ENCODE measurements at regions not wholly inside any gene's neighbourhood (a gene's known extent, or its start where the extent isn't known, plus 50 kb on each side); places are given as distances from the start of the nearest gene placed in this dataset.

- TF ChIP-seq CTCF (IDR thresholded peaks at IDR 0.05; ENCODE audit: insufficient read depth, low read length) (no peak), SPI1 (IDR thresholded peaks at IDR 0.05; ENCODE audit: borderline replicate concordance, low read depth) (no peak)
Measured at GRCh38 chr18:27501671-27502070, 316.6 kb upstream of the CHST9 start.

Data from HL-60 (cell line).